H1 (cell line): ENCODE measurements at regions not wholly inside any gene's neighbourhood (a gene's known extent, or its start where the extent isn't known, plus 50 kb on each side); places are given as distances from the start of the nearest gene placed in this dataset.

ENCODE experiments used
- CTCF ChIA-PET: fragments of 300-600 bp; sonication (Branson Sonifier 250); formaldehyde crosslinking; loops from one replicate; lab custom pipeline; 2021; ENCODE audit not compliant: partially characterized antibody; lab: Charles Lee
- POLR2A ChIA-PET: fragments of 300-600 bp; sonication (Branson Sonifier 250); formaldehyde crosslinking; loops from one replicate; lab custom pipeline; 2021; ENCODE audit warnings: inconsistent platforms; ENCODE audit not compliant: partially characterized antibody; lab: Charles Lee
- DNase-seq, 2 experiments: peaks; one replicate each; pipeline versions ENCODE4 v3.0.0 to v3.0.0-alpha.2; 2010 to 2022; ENCODE audit warnings: low spot score in 2 of 2, low read depth in 1 of 2, mixed read lengths in 1 of 2
- FAIRE-seq: peaks from 2 replicates; lab custom pipeline; 2011; peaks lifted over from hg19 to GRCh38; lab: Jason Lieb, UNC
- H2AFZ ChIP-seq: 2 replicates; pipeline ENCODE4 v1.8.1; 2012; ENCODE audit warnings: low read length, inconsistent platforms
- H2AK5ac ChIP-seq: 2 replicates; pipeline ENCODE4 v1.6.1; 2013; ENCODE audit warnings: low read depth, low read length
- H2BK120ac ChIP-seq: replicated peaks from 2 replicates; pipeline ENCODE3; 2013; ENCODE audit warnings: low read depth, low read length, inconsistent platforms
- H2BK12ac ChIP-seq: 2 replicates; pipeline ENCODE4 v1.6.1; 2013; ENCODE audit warnings: low read depth, low read length
- H2BK15ac ChIP-seq: 2 replicates; pipeline ENCODE4 v1.6.1; 2013; ENCODE audit warnings: low read length
- H2BK20ac ChIP-seq: 2 replicates; pipeline ENCODE4 v1.6.1; 2013; ENCODE audit warnings: low read length
- H2BK5ac ChIP-seq: 2 replicates; pipeline ENCODE4 v1.6.1; 2013; ENCODE audit warnings: low read depth, low read length
- H3K14ac ChIP-seq: 2 replicates; pipeline ENCODE4 v1.6.1; 2013; ENCODE audit warnings: inconsistent platforms; ENCODE audit not compliant: insufficient read length
- H3K18ac ChIP-seq: 2 replicates; pipeline ENCODE4 v1.6.1; 2013; ENCODE audit warnings: low read length; ENCODE audit errors: extremely low read depth
- H3K23ac ChIP-seq: 2 replicates; pipeline ENCODE4 v1.6.1; 2013; ENCODE audit warnings: inconsistent platforms; ENCODE audit not compliant: insufficient read length
- H3K23me2 ChIP-seq: 2 replicates; pipeline ENCODE4 v1.6.1; 2013; ENCODE audit warnings: low read depth, low read length
- H3K27ac ChIP-seq: 2 replicates; pipeline ENCODE4 v1.6.1; 2011; ENCODE audit warnings: low read depth, low read length, inconsistent platforms
- H3K27me3 ChIP-seq, 4 experiments: replicated peaks in 1 of 4; 1 replicate in 1 of 4; 2 replicates in 3 of 4; pipeline versions ENCODE4 v1.6.1 to v1.8.1; 2011 to 2013; ENCODE audit warnings: low read length in 3 of 4, mild to moderate bottlenecking in 3 of 4, inconsistent platforms in 2 of 4, mixed read lengths in 2 of 4, moderate library complexity in 1 of 4; ENCODE audit not compliant: control insufficient read depth in 3 of 4, insufficient read depth in 3 of 4; ENCODE audit errors: extremely low read depth in 1 of 4
- H3K36me3 ChIP-seq, 4 experiments: 2 replicates each; pipeline versions ENCODE4 v1.6.1 to v1.8.1; 2011 to 2013; ENCODE audit warnings: mild to moderate bottlenecking in 4 of 4, low read length in 3 of 4, moderate library complexity in 2 of 4, control low read depth in 1 of 4, inconsistent platforms in 1 of 4; ENCODE audit not compliant: insufficient read depth in 4 of 4, control insufficient read depth in 2 of 4
- H3K4ac ChIP-seq: replicated peaks from 2 replicates; pipeline ENCODE3; 2013; ENCODE audit warnings: low read length, low read depth, mixed read lengths, inconsistent platforms; ENCODE audit not compliant: insufficient read length
- H3K4me1 ChIP-seq, 4 experiments: replicated peaks in 1 of 4; 1 replicate in 1 of 4; 2 replicates in 3 of 4; pipeline versions ENCODE4 v1.6.1 to v1.8.1; 2011 to 2013; ENCODE audit warnings: low read length in 3 of 4, inconsistent platforms in 2 of 4, mixed read lengths in 1 of 4; ENCODE audit not compliant: insufficient read depth in 4 of 4, control insufficient read depth in 3 of 4
- H3K4me2 ChIP-seq, 2 experiments: 2 replicates each; pipeline versions ENCODE4 v1.6.1 to v1.8.1; 2011 to 2013; ENCODE audit warnings: low read depth in 2 of 2, low read length in 2 of 2, control low read depth in 1 of 2, inconsistent platforms in 1 of 2, mild to moderate bottlenecking in 1 of 2; ENCODE audit not compliant: insufficient read depth in 1 of 2
- H3K4me3 ChIP-seq, 4 experiments: fragments of 200-600, 300-600 bp in 1 of 4; sonication (generic), shearing (Covaris generic), sonication (Bioruptor Twin) in 1 of 4; 2 replicates each; pipeline versions ENCODE4 v1.5.1 to v1.8.1; 2011 to 2016; ENCODE audit warnings: low read length in 4 of 4, low read depth in 3 of 4, control low read depth in 2 of 4, inconsistent platforms in 2 of 4, mild to moderate bottlenecking in 2 of 4, mixed read lengths in 1 of 4, moderate library complexity in 1 of 4; ENCODE audit not compliant: insufficient read depth in 2 of 4; ENCODE audit errors: extremely low read depth in 1 of 4
- H3K56ac ChIP-seq: replicated peaks from 2 replicates; pipeline ENCODE3; 2013; ENCODE audit warnings: low read depth, mild to moderate bottlenecking, mixed read lengths, low read length, inconsistent platforms; ENCODE audit not compliant: insufficient read length
- H3K79me1 ChIP-seq: 2 replicates; pipeline ENCODE4 v1.6.1; 2013; ENCODE audit warnings: low read depth, low read length, control low read depth
- H3K79me2 ChIP-seq, 2 experiments: 2 replicates each; pipeline versions ENCODE4 v1.6.1 to v1.8.1; 2012 to 2013; ENCODE audit warnings: low read length in 2 of 2, mild to moderate bottlenecking in 2 of 2, inconsistent platforms in 1 of 2; ENCODE audit not compliant: insufficient read depth in 2 of 2, control insufficient read depth in 1 of 2
- H3K9ac ChIP-seq, 4 experiments: replicated peaks in 1 of 4; 1 replicate in 1 of 4; 2 replicates in 3 of 4; pipeline versions ENCODE4 v1.6.1 to v1.8.1; 2011 to 2013; ENCODE audit warnings: low read depth in 3 of 4, low read length in 3 of 4, control low read depth in 2 of 4, mild to moderate bottlenecking in 2 of 4, moderate library complexity in 2 of 4, inconsistent platforms in 1 of 4; ENCODE audit errors: extremely low read depth in 1 of 4
- H3K9me3 ChIP-seq, 2 experiments: 2 replicates each; pipeline versions ENCODE4 v1.6.1 to v1.8.1; 2012 to 2013; ENCODE audit warnings: mild to moderate bottlenecking in 2 of 2, moderate library complexity in 2 of 2, control low read depth in 1 of 2, inconsistent platforms in 1 of 2, low read depth in 1 of 2, low read length in 1 of 2, mixed read lengths in 1 of 2; ENCODE audit not compliant: insufficient read depth in 2 of 2
- H4K20me1 ChIP-seq, 2 experiments: replicated peaks in 1 of 2; 2 replicates each; pipeline versions ENCODE3 to v1.8.1; 2011 to 2013; ENCODE audit warnings: inconsistent platforms in 2 of 2, low read length in 2 of 2, mild to moderate bottlenecking in 1 of 2; ENCODE audit not compliant: insufficient read depth in 2 of 2, control insufficient read depth in 1 of 2
- H4K5ac ChIP-seq: 2 replicates; pipeline ENCODE4 v1.6.1; 2013; ENCODE audit warnings: low read length, low read depth, mixed read lengths, inconsistent platforms; ENCODE audit not compliant: insufficient read length
- H4K8ac ChIP-seq: 2 replicates; pipeline ENCODE4 v1.8.0; 2013; ENCODE audit warnings: mild to moderate bottlenecking, moderate library complexity, low read length, inconsistent platforms; ENCODE audit not compliant: insufficient read depth; ENCODE audit errors: extremely low read depth
- H4K91ac ChIP-seq: replicated peaks from 2 replicates; pipeline ENCODE3; 2013; ENCODE audit warnings: low read length, mixed read lengths, inconsistent platforms; ENCODE audit not compliant: insufficient read length
- WGBS, 2 experiments: shearing (Covaris generic) in 1 of 2; methylation state at CpG; one replicate each; pipeline versions ENCODE4 v1.1.6 to v1.1.7; 2013 to 2015; ENCODE audit warnings: low lambda C conversion rate in 2 of 2, mixed read lengths in 2 of 2, inconsistent platforms in 1 of 2, low coverage in 1 of 2, missing lambda C conversion rate in 1 of 2; ENCODE audit not compliant: insufficient replicate concordance in 2 of 2, insufficient coverage in 1 of 2, insufficient read length in 1 of 2; ENCODE audit errors: extremely low coverage in 1 of 2, missing lambda C conversion rate in 1 of 2; 5-methylcytosine and 5-hydroxymethylcytosine counted together

- no peaks in the 10 kb centered on the region for H3K79me2 ChIP-seq
- no peak overlapping the region for H3K56ac ChIP-seq
- H3K79me1 ChIP-seq = no peaks in the 10 kb centered on the region
- no peaks in the 10 kb centered on the region for H3K9me3 ChIP-seq
- no peak overlapping the region for H2BK12ac ChIP-seq
- no peak overlapping the region for H2AFZ ChIP-seq
- no peak overlapping the region for H4K91ac ChIP-seq
- no peak overlapping the region for H3K14ac ChIP-seq
- no peak overlapping the region for H2BK15ac ChIP-seq
- H2AK5ac ChIP-seq = no peak overlapping the region
- WGBS, 2 experiments = 90% methylated on average over 3 of the region's 3 CpGs; no CpG with 5 or more reads in 1 of the 2 experiments
- H2BK5ac ChIP-seq = no peak overlapping the region
- H2BK120ac ChIP-seq = no peak overlapping the region
- H3K4ac ChIP-seq = no peak overlapping the region
- no peak overlapping the region for H3K9ac ChIP-seq
- no peak overlapping the region for H4K8ac ChIP-seq
- no peak overlapping the region for H4K5ac ChIP-seq
- no peak overlapping the region for H3K23ac ChIP-seq
- no peak for DNase-seq
- no peak overlapping the region for H3K18ac ChIP-seq
- no peaks in the 10 kb centered on the region for H4K20me1 ChIP-seq
- ChIA-PET CTCF (interaction anchor here (0.8 to 12.3 kb wide), 6 partner anchors 8 to 86 kb away, joined by 3 to 82 read pairs (median 6); no protein-coding TSS in a partner anchor), POLR2A (interaction anchor here (2.4 kb wide), 1 partner anchor 10 kb away, joined by 11 read pairs; no protein-coding TSS in a partner anchor)
- peaks cover 0 to 9% (median 0%) of the 10 kb centered on the region in 4 experiments; a peak in 3 of 8 replicates for H3K36me3 ChIP-seq
- no peaks in the 10 kb centered on the region for H3K4me1 ChIP-seq
- H3K23me2 ChIP-seq = no peaks in the 10 kb centered on the region
- no peak overlapping the region for H3K4me3 ChIP-seq
- no peak for FAIRE-seq
- no peak overlapping the region for H2BK20ac ChIP-seq
- no peak overlapping the region for H3K27ac ChIP-seq
- no peak overlapping the region for H3K4me2 ChIP-seq
- H3K27me3 ChIP-seq = no peaks in the 10 kb centered on the region
Measured at GRCh38 chr11:27208846-27209245, 154.2 kb downstream of the CCDC34 start.
